HG03460 (cell line): ENCODE measurements at regions not wholly inside any gene's neighbourhood (a gene's known extent, or its start where the extent isn't known, plus 50 kb on each side); places are given as distances from the start of the nearest gene placed in this dataset.
A peak's percentile ranks its signal among the peaks of the same experiment; 100 is the strongest.

Source experiments
- ATAC-seq: cut with Tn5 transposase; IDR thresholded peaks from one replicate; pipeline ENCODE4 v1.9.1; 2021; ENCODE audit not compliant: unreplicated experiment

GRCh38 chr5:60206234-60206633 lies 312.7 kb upstream of the PDE4D start:
- no peak for ATAC-seq

GRCh38 chr5:60205071-60205470 lies 311.5 kb upstream of the PDE4D start:
- ATAC-seq: no peak

GRCh38 chr5:60196385-60197113 lies 303.0 kb upstream of the PDE4D start:
- ATAC-seq: no peak

GRCh38 chr5:60195551-60195950 lies 302.0 kb upstream of the PDE4D start:
- ATAC-seq: no peak

- ATAC-seq: no peak
Observed at GRCh38 chr5:60195083-60195482, 301.6 kb upstream of the PDE4D start.

GRCh38 chr5:60185231-60186099 lies 291.9 kb upstream of the PDE4D start:
- no peak for ATAC-seq

GRCh38 chr5:60184606-60185005 lies 291.1 kb upstream of the PDE4D start:
- ATAC-seq: no peak

- ATAC-seq: peak; percentile 65
Observed at GRCh38 chr5:60183881-60184280, 290.4 kb upstream of the PDE4D start.

GRCh38 chr5:60178101-60178500 lies 284.6 kb upstream of the PDE4D start:
- ATAC-seq: no peak

- no peak for ATAC-seq
Observed at GRCh38 chr5:60177596-60177995, 284.1 kb upstream of the PDE4D start.

- ATAC-seq: no peak
Observed at GRCh38 chr5:60173667-60174066, 280.1 kb upstream of the PDE4D start.

GRCh38 chr5:60163762-60164161 lies 270.2 kb upstream of the PDE4D start:
- no peak for ATAC-seq

GRCh38 chr5:60162441-60162840 lies 268.9 kb upstream of the PDE4D start:
- no peak for ATAC-seq

- ATAC-seq: peak; percentile 71
Observed at GRCh38 chr5:60161340-60161934, 267.9 kb upstream of the PDE4D start.

- ATAC-seq: no peak
Observed at GRCh38 chr5:60149081-60149480, 255.6 kb upstream of the PDE4D start.

- ATAC-seq: no peak
Observed at GRCh38 chr5:60148366-60148765, 254.8 kb upstream of the PDE4D start.

- ATAC-seq: no peak
Observed at GRCh38 chr5:60147791-60148190, 254.3 kb upstream of the PDE4D start.

GRCh38 chr5:60143942-60144549 lies 250.5 kb upstream of the PDE4D start:
- no peak for ATAC-seq

- ATAC-seq: no peak
Observed at GRCh38 chr5:60141119-60141518, 247.6 kb upstream of the PDE4D start.

- no peak for ATAC-seq
Observed at GRCh38 chr5:60136841-60137240, 243.3 kb upstream of the PDE4D start.

GRCh38 chr5:60131504-60131903 lies 238.0 kb upstream of the PDE4D start:
- no peak for ATAC-seq
